WERI-Rb-1 (cell line): ENCODE measurements at regions not wholly inside any gene's neighbourhood (a gene's known extent, or its start where the extent isn't known, plus 50 kb on each side); places are given as distances from the start of the nearest gene placed in this dataset.

Source experiments
- DNase-seq: peaks from one replicate; pipeline ENCODE4 v3.0.0-alpha.2; 2020
- H3K27ac ChIP-seq: fragments of 250-450 bp; sonication (Bioruptor Pico); 2 replicates; pipeline ENCODE4 v1.5.1; 2020; ENCODE audit warnings: mild to moderate bottlenecking, moderate library complexity
- H3K27me3 ChIP-seq: fragments of 250-450 bp; sonication (Bioruptor Pico); 2 replicates; pipeline ENCODE4 v1.5.1; 2021; ENCODE audit warnings: mild to moderate bottlenecking, low read depth, moderate library complexity; ENCODE audit not compliant: insufficient read depth, severe bottlenecking
- H3K36me3 ChIP-seq: fragments of 250-450 bp; sonication (Bioruptor Pico); 2 replicates; pipeline ENCODE4 v1.5.1; 2020; ENCODE audit warnings: mild to moderate bottlenecking, moderate library complexity
- H3K4me3 ChIP-seq: 2 replicates; pipeline ENCODE4 v1.5.1; 2011; ENCODE audit warnings: low read depth, mild to moderate bottlenecking, control low read depth, low read length
- H3K9me3 ChIP-seq: fragments of 250-450 bp; sonication (Bioruptor Pico); 2 replicates; pipeline ENCODE4 v1.5.1; 2021; ENCODE audit warnings: mild to moderate bottlenecking, moderate library complexity; ENCODE audit not compliant: severe bottlenecking
- CTCF ChIP-seq: IDR thresholded peaks from 2 replicates; pipeline ENCODE4 v1.5.1; 2011; ENCODE audit warnings: low read depth, mild to moderate bottlenecking, control low read depth, inconsistent platforms, low read length

DNA sequence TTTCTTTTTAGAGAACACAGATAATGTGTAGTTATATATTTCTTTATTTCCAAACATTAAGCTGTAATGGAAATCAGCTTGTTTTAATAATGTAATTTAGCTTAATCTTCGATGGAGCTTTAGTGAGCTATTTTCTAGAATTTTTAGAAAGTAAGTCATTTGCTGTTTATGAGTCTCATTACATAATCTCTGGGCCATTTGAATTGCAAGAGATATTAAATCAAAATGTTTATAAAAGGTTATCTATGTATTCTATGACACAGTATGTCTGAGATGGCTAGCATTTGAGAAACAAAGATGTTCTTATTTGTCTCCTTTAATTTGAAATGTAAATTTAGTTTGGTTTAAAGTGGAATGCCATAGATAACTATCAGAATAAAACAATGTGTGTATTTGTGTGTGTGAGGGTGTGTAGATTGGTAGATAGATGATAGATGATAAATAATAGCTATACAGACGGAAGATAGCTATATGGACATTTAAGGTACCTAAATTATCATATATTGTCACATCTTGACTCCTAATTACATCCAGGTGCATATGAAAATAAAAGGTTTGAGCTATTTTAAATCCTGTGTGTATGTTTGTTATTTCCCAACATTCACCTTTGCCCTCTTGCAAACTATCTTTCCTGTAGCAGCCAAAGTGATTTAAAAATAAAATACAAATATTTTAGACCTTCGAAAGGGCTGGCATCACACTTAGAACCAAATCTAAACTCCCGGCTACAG lies 478.0 kb upstream of the KLF6 start:
- DNase-seq: no peak
- no peaks in the 10 kb centered on the region for H3K9me3 ChIP-seq
- no peaks in the 10 kb centered on the region for H3K27me3 ChIP-seq
- no peaks in the 10 kb centered on the region for H3K36me3 ChIP-seq
- no peak overlapping the region for H3K27ac ChIP-seq
- no peak for TF ChIP-seq CTCF
- H3K4me3 ChIP-seq: no peak overlapping the region

- no peaks in the 10 kb centered on the region for H3K36me3 ChIP-seq
- no peak for TF ChIP-seq CTCF
- no peaks in the 10 kb centered on the region for H3K27me3 ChIP-seq
- H3K4me3 ChIP-seq: no peak overlapping the region
- no peak overlapping the region for H3K27ac ChIP-seq
- DNase-seq: no peak
- H3K9me3 ChIP-seq: no peaks in the 10 kb centered on the region
Observed at GRCh38 chr10:4262449-4262848, 477.4 kb upstream of the KLF6 start.

- no peaks in the 10 kb centered on the region for H3K9me3 ChIP-seq
- DNase-seq: no peak
- H3K27ac ChIP-seq: no peak overlapping the region
- no peaks in the 10 kb centered on the region for H3K36me3 ChIP-seq
- TF ChIP-seq CTCF: no peak
- H3K27me3 ChIP-seq: no peaks in the 10 kb centered on the region
- H3K4me3 ChIP-seq: no peak overlapping the region
Observed at GRCh38 chr10:4260483-4261124, 475.6 kb upstream of the KLF6 start.

- no peaks in the 10 kb centered on the region for H3K9me3 ChIP-seq
- no peak overlapping the region for H3K27ac ChIP-seq
- no peak for TF ChIP-seq CTCF
- H3K36me3 ChIP-seq: no peaks in the 10 kb centered on the region
- H3K4me3 ChIP-seq: no peak overlapping the region
- DNase-seq: no peak
- H3K27me3 ChIP-seq: no peaks in the 10 kb centered on the region
Observed at GRCh38 chr10:4257939-4258465, 473.0 kb upstream of the KLF6 start.

- H3K4me3 ChIP-seq: no peak overlapping the region
- H3K9me3 ChIP-seq: no peaks in the 10 kb centered on the region
- TF ChIP-seq CTCF: no peak
- no peak for DNase-seq
- no peaks in the 10 kb centered on the region for H3K36me3 ChIP-seq
- H3K27ac ChIP-seq: no peak overlapping the region
- H3K27me3 ChIP-seq: no peaks in the 10 kb centered on the region
Observed at GRCh38 chr10:4256971-4257370, 472.0 kb upstream of the KLF6 start.
